ENCODE measurements at regions not wholly inside any gene's neighbourhood (a gene's known extent, or its start where the extent isn't known, plus 50 kb on each side); places are given as distances from the start of the nearest gene placed in this dataset.
"Not testable (repeated sequence)": the region's sequence is repeated elsewhere in the genome, so short reads cannot be mapped to it uniquely, and the experiment has no call there.

DNA sequence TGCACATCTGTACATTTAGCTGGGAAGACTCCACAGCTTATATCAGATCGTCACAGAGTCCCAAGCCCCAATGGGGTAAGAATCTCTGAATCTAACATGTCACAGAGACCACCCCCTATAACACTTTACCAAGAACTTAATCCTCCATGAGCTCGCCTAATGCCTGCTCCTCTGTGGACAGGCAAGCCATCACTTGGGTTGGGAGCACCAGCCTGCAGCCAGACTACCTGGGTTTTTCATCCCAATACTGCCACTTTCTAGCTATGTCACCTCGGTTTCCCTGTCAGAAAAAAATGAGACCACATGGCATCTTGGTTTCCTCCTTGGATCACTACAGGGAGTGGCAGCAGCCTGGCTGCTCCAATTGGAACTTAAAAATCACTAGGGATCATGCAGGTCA is 277.9 kb upstream of the TLE3 start:
- no peak for DNase-seq (ENCODE audit: low read depth, low spot score)

DNA sequence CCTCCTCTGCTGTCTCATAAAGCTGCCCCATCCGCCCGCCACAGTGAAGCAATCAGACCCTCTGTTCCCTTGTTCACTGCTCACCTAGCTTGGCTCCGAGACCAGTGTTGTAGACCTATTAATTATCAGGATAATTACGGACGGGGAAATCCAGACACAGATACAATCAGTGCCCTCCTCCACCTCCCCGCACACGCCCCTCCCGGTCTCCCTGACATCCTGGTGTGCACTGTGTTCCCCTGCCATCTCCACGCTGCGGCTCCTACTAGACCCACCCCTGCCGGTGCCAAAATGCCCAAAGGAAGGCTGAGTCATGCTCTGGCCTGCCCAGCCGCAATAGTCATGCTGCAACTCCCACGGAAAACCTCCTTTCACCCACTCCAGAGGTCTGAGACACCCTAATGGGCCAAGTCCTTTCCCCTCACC is 277.3 kb upstream of the TLE3 start:
- no peak for DNase-seq (ENCODE audit: low read depth, low spot score)

DNA sequence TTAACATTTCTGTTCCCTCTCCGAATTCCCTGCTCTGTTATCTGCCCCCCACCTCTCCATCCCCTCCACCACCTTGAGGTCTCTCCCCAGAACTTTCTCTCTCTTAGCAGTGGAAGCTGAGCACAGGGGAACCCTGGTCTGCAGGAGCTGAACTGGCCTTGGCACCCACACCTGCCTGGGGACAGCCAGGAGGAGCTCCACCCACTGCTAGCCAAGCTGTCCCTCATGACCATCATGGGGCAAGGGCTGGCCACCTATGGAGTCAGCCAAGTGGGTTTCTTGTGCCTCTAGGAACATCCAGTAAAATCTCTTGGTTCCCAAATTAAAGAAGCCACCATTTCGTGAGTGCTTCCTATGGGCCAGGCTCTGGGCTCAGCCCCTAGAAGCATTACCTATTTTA is 276.4 kb upstream of the TLE3 start:
- no peak for DNase-seq (ENCODE audit: low read depth, low spot score)

DNA sequence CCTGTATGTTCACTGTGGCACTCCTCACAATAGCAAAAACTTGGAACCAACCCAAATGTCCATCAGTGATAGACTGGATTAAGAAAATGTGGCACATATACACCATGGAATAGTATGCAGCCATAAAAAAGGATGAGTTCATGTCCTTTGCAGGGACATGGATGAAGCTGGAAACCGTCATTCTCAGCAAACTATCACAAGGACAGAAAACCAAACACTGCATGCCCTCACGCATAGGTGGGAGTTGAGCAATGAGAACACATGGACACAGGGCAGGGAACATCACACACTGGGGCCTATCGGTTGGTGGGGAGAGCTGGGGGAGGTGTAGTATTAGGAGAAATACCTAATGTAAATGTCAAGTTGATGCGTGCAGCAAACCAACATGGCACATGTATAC is 275.7 kb upstream of the TLE3 start:
- DNase-seq (ENCODE audit: low read depth, low spot score) = not testable (repeated sequence)

DNA sequence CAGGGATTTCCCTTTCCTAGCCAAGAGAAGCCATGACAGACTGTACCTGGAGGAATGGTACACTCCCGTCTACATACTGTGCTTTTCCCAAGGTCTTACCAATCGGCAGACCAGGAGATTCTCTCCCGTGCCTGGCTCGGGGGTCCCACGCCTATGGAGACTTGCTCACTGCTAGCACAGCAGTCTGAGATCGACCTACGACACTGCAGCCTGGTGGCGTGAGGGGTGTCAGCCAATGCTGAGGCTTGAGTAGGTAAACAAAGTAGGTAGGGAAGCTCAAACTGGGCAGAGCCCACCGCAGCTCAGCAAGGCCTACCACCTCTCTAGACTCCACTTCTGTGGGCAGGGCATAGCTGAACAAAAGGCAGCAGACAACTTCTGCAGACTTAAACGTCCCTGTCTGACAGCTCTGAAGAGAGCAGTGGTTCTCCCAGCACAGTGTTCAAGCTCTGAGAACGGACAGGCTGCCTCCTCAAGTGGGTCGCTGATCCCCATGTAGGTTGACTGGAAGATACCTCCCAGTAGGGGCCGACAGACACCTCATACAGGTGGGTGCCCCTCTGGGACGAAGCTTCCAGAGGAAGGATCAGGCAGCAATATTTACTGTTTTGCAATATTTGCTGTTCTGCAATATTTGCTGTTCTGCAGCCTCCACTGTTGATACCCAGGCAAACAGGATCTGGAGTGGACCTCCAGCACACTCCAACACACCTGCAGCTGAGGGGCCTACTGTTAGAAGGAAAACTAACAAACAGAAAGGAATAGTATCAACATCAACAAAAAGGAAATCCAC is 270.4 kb upstream of the TLE3 start:
- DNase-seq (ENCODE audit: low read depth, low spot score) = not testable (repeated sequence)

DNA sequence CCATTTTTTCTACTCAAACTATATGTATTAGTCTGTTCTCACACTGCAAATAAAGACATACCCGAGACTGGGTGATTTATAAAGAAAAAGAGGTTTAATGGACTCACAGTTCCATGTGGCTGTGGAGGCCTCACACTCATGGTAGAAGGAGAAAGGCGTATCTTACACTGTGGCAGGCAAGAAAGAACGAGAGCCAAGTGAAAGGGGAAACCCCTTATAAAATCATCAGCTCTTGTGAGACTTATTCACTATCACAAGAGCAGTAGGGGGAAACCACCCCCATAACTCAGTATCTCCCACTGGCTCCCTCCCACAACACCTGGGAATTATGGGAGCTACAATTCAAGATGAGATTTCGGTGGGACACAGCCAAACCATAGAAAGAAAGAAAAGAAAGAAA is 266.3 kb upstream of the TLE3 start:
- DNase-seq (ENCODE audit: low read depth, low spot score) = not testable (repeated sequence)

DNA sequence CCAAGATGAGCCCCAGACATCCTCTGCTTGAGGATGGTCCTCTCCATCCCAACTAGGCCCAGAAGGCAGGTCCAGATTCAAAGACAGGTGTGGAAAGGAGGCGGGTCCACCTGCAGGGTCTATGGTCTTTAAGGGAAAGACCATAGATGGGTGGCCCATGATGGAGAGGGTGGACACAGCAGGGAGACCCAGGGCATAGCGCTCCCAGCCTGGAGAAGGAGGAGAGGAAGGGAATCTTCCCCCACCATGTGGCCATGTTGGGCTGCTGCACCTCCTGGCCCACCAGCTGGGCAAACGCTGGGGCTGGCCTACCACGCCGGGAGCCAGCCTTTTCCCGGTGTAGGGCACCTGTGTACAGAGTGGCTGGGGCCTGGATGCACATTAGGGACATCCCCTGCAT is 265.2 kb upstream of the TLE3 start:
- no peak for DNase-seq (ENCODE audit: low read depth, low spot score)

DNA sequence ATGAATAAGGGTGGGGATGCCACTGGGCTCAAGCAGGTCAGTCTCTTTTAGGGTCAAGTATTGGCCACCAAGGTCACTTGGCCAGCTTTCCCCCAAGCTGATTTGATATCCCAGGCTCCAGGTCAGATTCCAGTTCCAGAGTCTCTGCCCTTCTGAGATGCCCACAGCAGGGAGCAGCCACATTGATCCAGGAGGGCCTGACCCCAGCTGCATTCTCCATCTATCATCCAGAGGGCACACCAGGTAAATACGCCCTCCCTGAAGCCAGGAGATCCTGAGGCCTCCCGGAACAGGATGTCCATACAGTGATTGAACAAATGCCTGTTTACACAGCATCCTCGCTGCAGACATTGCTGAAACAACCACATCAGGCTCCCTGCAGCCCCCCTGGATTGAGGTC is 264.6 kb upstream of the TLE3 start:
- no peak for DNase-seq (ENCODE audit: low read depth, low spot score)

DNA sequence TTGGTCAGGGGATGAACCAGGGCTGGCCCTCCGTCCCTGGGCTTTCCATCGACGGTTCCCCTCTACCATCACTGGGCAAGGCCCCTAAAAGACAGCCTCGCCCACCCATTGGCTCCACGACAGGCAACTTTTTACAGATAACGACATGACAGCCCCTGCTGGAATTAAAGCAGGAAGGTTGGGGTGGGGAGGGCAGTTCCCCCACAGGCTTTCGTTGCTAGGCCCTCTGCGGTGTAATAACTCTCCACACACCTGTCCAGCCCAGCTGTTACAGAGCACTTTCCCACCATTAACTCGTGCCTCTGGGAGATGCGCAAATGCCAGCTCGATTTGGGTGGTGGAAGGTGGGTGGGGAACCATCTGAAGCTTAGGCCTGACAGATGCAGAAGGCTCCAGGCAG is 264.2 kb upstream of the TLE3 start:
- no peak for DNase-seq (ENCODE audit: low read depth, low spot score)

DNA sequence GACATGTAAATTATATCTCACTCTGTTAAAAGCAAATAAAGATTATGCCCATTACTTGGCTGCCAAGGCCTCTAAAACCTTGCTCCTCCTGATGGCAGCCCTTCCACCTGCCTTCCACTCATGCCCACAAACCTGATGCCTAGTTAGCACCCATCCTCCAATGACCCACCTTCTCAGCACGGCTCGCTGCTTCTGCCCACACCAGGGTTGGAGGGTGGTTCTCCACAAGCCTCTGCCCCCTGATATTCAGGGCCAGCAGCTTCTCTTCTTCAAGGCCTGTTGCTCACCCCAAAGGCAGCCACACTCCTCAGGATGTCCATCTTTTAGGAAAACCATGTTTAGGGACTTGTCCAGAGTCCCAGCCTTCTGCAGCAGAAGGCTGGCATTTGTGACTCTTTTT is 263.4 kb upstream of the TLE3 start:
- DNase-seq (ENCODE audit: low read depth, low spot score) = no peak

DNA sequence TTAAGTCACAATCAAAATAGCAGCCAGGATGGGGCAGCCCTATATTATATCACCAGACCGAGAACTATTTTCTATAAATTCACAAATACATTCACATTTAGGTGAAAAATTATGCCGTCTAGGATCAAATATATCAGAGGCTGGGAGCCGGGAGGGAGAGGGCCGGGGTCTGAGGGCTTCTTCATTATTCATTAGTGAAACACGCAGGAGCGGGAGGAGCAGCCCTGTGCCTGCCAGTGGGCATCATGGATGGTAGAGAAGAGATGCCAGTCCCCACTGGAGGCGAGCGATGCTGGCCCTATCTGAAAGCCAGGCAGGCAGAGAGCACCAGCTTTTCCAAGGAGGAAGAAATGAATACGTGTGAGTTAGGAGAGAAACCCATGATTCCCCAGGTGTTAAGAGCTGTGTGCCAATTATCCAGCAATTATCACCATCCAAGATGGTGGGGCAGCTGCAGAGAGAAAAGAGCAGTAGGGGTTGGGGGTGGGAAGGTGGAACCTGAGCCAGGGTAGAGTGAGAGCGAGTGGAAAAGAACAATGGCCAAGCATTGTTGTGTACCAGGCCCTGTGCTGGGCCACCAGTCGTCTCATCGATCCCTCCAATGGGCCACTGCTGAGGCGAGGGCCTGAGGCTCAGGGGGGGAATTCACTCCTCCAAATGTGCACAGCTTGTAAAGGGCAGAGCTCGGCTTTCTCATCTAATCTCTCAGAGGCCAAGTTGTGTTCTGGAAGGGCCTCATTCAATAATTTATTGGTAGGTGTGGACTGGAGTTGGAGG is 261.3 kb upstream of the TLE3 start:
- DNase-seq (ENCODE audit: low read depth, low spot score) = no peak

DNA sequence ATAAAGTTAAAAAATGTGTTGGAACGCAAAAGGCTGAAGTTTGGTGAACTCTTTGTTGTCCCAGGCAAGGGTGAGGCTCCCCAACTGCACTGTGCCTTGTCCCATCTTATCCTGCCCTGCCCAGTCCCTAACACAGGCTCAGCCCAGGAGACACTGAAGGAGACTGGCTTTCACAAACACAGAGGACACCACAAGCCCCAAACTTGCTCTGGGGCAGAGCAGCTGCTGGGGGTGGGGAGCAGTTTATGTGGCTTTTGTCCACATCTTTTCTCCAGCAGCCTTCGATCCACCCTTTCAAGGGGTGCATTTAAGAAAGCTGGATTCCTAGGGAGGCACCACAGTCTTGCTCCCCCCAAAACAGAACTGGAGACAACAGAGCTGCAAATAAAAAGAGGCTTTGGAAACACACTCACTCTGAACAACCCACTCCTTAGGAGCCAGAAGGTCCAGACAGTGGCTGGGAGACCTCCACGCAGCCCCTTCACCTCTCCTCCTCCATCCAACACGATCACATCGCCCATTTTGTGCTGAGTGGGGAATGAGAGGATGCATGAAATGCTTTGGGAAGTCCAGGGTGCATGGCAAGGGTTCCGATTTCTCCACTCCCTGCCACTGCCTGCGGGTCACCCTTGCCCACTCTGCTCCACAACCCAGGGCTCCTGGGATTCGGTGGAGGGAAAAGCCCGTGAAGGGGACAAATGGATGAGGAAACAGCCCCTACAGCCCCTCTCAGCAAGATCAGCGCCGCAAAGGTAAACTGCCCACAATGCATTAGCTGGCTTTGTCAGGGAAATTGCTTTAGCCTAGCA is 260.5 kb upstream of the TLE3 start:
- no peak for DNase-seq (ENCODE audit: low read depth, low spot score)

DNA sequence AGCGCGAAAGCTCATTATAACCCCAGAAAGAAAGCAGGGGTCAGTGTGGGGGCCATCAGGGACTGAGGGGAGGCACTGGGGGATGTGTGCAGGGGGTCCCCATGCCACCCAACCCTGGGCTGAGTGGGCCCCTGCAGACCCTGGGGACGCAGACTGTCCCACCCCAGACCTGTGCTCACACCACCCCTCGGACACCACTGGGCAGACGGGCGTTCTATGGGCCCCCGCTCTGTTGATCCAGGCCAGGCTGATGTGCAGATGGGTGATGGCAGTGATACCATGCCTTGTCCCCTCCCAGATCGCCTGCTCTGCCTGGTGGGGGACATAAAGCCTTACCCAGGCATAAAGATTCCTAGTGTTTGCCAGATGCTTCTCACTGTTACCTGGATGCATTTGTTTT is 259.7 kb upstream of the TLE3 start:
- DNase-seq (ENCODE audit: low read depth, low spot score) = no peak

DNA sequence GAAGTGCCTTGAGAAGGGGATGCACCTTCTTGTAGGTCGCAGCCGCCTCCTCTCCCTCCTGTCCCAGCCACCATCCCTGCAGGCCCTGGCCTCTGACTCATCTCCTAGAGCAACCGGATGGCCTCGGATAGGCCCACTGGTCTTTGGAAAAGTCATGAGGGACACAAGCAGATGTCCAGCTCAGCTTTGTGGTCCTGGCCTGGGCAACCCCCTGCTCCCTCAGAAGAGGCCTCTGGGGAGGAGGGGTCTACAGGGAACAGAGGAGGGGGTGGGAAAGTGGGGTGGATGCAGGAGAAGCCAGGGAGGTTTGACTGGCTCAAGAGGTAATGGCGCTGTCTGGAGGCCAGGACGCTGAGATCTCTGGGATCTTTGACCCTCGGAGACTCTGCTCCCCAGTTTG is 259.2 kb upstream of the TLE3 start:
- DNase-seq (ENCODE audit: low read depth, low spot score) = no peak

DNA sequence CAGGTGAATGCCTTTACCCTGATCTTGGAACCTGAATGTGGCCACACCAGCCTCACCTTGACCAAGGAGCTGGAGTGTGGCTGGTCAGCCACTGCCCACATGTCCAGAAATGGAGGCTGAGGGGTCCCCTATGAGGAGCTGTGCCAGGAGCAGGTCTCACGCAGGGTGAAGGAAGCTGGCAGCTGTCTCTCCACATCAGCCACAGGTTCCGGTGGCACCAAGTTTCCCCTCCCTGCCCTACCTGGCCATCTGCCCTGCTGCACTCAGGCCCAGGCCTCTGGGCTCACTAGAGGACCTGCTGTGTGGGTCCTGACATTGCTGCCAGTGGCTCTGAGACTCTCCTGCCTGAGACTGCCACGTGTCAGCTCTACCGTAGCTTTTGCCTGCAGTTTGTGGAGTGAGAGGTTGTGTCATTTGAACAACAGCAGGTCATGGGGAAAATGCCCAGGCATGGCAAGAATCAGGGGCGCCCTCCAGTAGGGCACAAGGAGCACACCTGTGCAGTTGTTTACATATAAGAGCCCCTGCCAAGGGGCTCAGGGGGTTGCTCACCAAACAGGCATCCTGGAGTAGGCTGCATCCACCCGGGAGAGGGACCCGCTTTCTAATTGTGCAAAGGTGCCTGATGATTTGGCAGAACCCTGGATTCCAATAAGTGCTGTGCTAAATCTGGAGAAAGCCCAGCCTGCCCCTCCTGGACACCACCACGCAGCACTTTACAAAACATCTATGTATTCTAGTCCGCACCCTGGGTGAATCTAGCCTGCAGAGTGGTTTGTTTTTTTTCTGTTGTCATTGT is 258.5 kb upstream of the TLE3 start:
- DNase-seq (ENCODE audit: low read depth, low spot score) = no peak

DNA sequence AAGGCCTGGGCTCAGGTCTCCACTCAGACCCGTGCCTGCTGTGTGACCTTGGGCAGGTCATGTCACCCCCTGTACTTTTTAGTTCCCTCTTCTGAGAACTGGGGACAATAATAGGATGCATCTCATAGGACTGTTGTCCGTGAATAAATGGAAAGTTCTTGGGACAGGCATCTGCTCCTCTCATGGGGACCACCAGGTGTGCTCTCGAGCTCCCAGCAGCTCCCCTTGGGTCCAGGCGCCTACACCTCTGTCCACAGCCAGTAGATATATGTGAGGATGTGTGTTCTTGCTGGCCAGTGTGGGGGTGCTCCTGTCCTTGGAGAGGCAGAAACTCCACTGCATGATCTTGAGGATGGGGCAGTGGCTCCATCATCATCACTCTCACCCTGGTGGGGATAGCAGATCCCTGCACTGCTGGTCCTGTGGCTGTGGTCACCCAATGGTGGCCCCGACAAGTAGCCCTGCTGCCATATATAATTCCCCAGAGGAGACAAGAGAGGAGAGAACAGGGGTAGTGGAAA is 257.6 kb upstream of the TLE3 start:
- DNase-seq (ENCODE audit: low read depth, low spot score) = no peak

DNA sequence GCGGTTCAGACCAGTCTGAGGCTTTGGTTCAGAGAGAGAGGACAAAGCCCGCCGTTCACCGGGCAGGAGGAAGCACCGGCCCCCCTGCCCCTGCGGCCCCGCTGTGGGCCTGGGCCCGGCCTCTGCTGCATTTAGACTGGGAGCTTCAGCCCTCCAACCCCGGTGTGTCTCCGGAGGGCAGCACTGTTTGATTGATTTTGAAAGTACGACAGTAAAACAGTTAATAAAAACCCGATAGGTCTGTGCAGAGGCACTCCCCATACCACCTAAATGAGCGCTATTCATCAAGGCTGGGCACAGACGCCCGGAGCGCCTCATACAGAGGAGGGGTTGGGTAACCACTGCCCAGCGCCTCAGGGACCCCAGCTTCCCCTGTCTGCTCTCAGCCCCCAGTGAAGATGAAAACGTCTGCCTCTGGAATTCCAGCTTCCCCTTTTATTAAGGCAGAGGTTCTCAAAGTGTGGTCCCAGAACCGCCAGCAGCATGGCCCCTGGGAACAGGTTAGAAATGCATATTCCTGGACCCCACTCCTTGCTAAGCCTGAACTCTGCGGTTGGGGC is 256.7 kb upstream of the TLE3 start:
- DNase-seq (ENCODE audit: low read depth, low spot score) = no peak

DNA sequence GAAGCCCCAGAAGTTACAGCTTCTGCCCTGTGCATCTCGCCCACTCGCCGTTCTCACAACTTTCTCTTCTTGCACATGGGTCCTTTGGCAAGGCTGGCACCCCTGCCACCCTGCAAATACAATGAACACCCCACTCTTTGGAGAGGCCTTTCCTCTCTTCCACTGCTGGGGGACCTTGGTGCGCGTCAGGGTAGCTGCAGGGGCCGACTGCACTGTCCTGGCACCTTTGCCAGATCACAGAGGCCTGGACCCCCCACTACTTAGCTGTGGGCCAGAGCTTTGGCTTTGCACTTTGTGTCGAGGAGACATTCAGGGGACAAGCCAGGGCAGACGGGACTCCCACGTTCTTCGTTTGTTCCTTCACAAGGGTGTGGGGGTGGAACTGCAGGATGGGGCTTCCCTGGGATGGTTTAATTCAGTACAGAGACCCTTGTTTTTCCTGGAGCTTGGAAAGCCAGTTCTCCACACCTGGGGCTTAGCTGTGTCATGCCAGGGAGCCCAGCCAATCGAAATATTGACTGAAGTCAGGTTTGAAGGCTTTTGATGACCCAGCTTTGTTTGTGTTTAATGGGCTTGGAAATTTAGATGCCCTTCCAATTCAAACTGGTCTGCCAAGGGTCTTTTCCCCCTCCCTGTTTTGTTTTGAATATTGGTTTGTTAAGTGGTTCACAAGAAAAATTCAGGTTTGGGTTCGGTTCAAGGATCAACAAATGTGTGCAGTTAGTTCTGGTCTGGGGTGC is 256.1 kb upstream of the TLE3 start:
- DNase-seq (ENCODE audit: low read depth, low spot score) = no peak

DNA sequence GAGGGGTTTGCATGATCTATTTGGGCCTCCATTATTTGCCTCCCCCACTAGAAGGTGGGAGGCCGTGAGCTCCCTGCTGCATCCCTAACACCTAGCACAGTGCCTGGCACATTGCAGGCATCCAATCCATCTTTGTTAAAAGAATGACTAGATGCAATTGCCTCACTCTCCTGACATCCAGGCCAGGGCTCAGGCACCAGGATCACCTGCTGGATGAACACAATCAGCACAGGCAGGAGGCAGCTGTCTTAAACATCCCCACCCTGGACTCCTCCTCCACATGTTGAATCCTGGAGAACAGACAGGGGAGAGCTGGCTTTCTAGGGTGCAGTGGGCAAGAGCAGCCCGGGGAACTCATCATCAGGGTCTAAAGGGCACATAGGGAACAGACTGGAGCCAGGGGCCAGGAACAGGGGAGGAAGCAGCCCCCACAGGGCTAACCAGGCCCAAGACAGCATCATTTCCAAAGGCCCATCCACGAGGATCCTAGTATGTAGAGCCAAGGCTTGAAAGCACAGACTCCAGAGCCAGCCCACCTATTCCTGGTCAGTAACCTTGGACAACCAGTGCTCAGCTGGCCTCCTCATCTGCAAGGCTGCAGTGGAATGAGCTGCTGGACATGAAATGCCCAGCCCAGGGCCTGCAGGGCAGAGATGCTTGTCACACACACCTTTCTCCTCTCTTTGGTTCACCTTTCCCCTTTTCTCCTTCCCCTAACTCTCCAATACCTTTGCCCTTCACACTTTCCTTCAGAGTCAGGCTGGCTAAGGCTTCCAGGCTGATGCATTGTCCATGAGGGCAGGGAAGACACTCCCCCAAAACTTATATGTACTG is 254.4 kb upstream of the TLE3 start:
- DNase-seq (ENCODE audit: low read depth, low spot score) = no peak

Measured in brain pericyte (primary cell).